ENCODE measurements at regions not wholly inside any gene's neighbourhood (a gene's known extent, or its start where the extent isn't known, plus 50 kb on each side); places are given as distances from the start of the nearest gene placed in this dataset.

DNA sequence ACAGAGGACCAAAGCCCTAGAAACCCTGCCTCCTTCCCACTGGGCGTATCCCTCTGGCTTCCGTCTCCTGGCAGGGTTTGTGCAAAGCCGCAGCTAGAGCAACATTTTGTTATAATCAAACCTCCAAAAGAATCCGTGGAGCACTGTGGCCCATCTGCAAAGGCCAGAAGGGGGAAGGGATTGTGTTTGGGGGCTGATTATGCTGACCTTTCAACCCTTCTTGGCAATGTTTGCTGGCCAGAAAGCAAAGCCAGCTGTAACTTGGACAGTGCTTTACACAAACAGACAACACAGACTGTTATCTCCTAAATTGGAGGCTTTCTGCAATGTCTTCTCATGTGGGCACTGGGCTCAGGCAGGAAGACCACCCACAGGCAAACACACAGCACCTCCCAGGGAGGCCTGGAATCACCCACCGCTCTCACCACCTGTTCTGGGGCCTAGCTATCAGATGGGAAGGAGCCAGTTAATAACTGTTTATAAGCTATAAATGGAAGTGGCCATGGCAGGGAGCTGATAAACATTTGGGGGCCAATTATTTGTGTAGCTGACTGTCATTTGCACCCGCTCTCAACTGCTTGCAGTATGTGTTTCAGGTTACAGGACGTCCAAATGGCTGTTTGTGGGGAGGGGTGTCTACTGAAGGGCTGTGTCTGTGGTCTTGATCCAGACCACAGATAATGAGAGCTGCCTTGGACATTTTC lies 121.6 kb upstream of the ERCC6L2 start:
- peaks cover 6 to 20% of the 10 kb centered on the region in 2 donors for H3K4me1 ChIP-seq (ENCODE audit: control insufficient read depth in 1 of 2, insufficient read depth in 2 of 2, low read length in 2 of 2)
- no peak overlapping the region for H3K27ac ChIP-seq (ENCODE audit: low read depth, low read length)
- H3K36me3 ChIP-seq (ENCODE audit: control insufficient read depth in 1 of 2, insufficient read depth in 2 of 2, low read length in 2 of 2), result no peaks in the 10 kb centered on the region

DNA sequence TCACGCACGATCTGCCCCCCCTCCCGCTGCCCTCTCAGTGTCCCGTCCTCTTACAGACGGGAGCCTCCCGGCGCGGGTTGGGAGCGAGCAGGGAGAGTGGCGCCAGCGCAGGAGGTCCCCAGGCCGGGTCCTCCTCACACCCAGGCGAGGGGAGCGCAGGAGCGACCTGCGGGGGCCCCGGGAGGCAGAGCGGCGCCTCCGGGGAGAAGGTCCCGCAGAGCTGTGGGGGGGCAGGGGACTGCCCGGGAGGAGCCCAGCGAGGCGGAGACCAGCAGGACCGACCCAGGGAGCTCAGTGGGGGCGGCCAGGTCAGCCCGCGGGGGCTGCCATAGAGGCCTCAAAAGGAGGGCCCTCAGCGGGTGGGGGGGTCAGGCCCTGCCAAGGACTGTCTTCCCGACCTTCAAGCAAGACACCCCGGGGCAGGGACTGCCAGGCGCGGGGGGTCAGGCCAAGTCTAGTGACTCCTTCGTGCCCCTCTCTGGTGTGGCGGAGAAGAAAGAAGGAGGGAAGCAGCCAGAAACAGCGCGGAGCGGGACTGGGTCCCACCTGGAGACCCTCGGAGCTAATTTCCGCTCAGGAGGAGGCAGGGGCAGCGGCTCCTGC lies 123.3 kb upstream of the ERCC6L2 start:
- Histone ChIP-seq H3K4me1 (ENCODE audit: control insufficient read depth in 1 of 2, insufficient read depth in 2 of 2, low read length in 2 of 2) (peaks cover 6 to 16% of the 10 kb centered on the region in 2 donors), H3K9me3 (ENCODE audit: control insufficient read depth in 1 of 2, low read length in 2 of 2) (no peaks in the 10 kb centered on the region), H3K36me3 (ENCODE audit: control insufficient read depth in 1 of 2, insufficient read depth in 2 of 2, low read length in 2 of 2) (no peaks in the 10 kb centered on the region), H3K4me3 (ENCODE audit: low read depth in 1 of 2, low read length in 2 of 2) (no peak overlapping the region), H3K27ac (ENCODE audit: low read depth, low read length) (no peak overlapping the region), H3K27me3 (ENCODE audit: control insufficient read depth in 1 of 2, insufficient read depth in 2 of 2, low read length in 2 of 2) (peaks cover 0 to 3% of the 10 kb centered on the region in 2 donors), H3K9ac (ENCODE audit: low read depth in 1 of 2, low read length in 2 of 2) (no peak overlapping the region)

More for the DNA sequence above, 121.6 kb upstream of the ERCC6L2 start:
- H3K27me3 ChIP-seq (ENCODE audit: control insufficient read depth in 1 of 2, insufficient read depth in 2 of 2, low read length in 2 of 2), result peaks cover 0 to 3% of the 10 kb centered on the region in 2 donors
- H3K9me3 ChIP-seq (ENCODE audit: control insufficient read depth in 1 of 2, low read length in 2 of 2), result no peaks in the 10 kb centered on the region
- H3K9ac ChIP-seq (ENCODE audit: low read depth in 1 of 2, low read length in 2 of 2), result no peak overlapping the region
- no peak overlapping the region for H3K4me3 ChIP-seq (ENCODE audit: low read depth in 1 of 2, low read length in 2 of 2)

DNA sequence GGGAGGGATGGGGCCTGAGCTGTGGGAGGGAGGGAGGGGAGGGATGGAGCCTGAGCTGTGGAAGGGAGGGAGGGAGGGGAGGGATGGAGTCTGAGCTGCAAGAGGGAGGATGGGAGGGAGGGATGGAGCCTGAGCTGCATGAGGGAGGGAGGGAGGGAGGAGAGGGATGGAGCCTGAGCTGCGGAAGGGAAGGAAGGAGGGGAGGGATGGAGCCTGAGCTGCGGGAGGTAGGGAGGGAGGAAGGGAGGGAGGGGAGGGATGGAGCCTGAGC lies 124.0 kb upstream of the ERCC6L2 start:
- Histone ChIP-seq H3K9ac (ENCODE audit: low read depth in 1 of 2, low read length in 2 of 2) (no peak overlapping the region), H3K36me3 (ENCODE audit: control insufficient read depth in 1 of 2, insufficient read depth in 2 of 2, low read length in 2 of 2) (no peaks in the 10 kb centered on the region), H3K4me3 (ENCODE audit: low read depth in 1 of 2, low read length in 2 of 2) (no peak overlapping the region), H3K27me3 (ENCODE audit: control insufficient read depth in 1 of 2, insufficient read depth in 2 of 2, low read length in 2 of 2) (peaks cover 0 to 3% of the 10 kb centered on the region in 2 donors), H3K9me3 (ENCODE audit: control insufficient read depth in 1 of 2, low read length in 2 of 2) (no peaks in the 10 kb centered on the region), H3K27ac (ENCODE audit: low read depth, low read length) (no peak overlapping the region), H3K4me1 (ENCODE audit: control insufficient read depth in 1 of 2, insufficient read depth in 2 of 2, low read length in 2 of 2) (peaks cover 6 to 16% of the 10 kb centered on the region in 2 donors)

DNA sequence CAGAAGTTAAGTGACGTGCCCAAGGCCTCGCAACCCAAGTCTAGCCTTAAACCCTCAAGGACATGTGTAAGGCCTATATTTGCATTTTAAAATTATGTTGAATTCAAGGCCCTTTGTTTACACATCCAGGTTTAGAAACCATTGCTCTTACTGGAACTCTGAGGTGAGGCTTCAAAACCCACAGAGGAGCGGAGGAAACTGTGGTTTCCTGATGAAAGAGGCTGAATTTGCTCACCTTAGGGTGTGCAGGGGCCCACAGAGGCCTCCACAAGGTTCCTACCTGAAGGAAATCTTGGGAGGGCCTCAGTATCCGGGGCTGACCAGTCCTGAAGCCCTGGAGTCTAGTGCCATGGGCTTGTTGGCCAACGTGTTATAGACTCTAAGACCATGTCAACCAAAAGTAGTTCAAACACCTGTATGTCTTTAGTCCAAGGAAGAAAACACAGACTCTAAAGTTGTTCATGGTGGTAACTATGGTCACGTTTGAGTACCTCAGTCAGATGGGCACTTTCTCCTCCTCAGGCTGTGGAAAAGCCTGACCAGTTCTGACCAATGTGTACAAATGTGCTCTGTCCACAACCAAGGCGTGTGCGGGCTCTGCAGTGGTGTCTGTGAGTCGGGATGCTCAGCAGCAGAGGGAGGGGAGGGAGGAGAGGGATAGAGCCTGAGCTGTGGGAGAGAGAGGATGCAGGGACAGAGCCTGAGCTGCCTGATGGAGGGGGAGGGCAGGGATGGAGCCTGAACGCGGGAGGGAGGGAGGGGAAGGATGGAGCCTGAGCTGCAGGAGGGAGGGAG lies 124.6 kb upstream of the ERCC6L2 start:
- H3K27ac ChIP-seq (ENCODE audit: low read depth, low read length), result no peak overlapping the region
- H3K9me3 ChIP-seq (ENCODE audit: control insufficient read depth in 1 of 2, low read length in 2 of 2), result no peaks in the 10 kb centered on the region
- no peaks in the 10 kb centered on the region for H3K36me3 ChIP-seq (ENCODE audit: control insufficient read depth in 1 of 2, insufficient read depth in 2 of 2, low read length in 2 of 2)
- peaks cover 6 to 16% of the 10 kb centered on the region in 2 donors for H3K4me1 ChIP-seq (ENCODE audit: control insufficient read depth in 1 of 2, insufficient read depth in 2 of 2, low read length in 2 of 2)
- H3K4me3 ChIP-seq (ENCODE audit: low read depth in 1 of 2, low read length in 2 of 2), result no peak overlapping the region
- no peak overlapping the region for H3K9ac ChIP-seq (ENCODE audit: low read depth in 1 of 2, low read length in 2 of 2)
- H3K27me3 ChIP-seq (ENCODE audit: control insufficient read depth in 1 of 2, insufficient read depth in 2 of 2, low read length in 2 of 2), result peaks cover 0 to 3% of the 10 kb centered on the region in 2 donors

DNA sequence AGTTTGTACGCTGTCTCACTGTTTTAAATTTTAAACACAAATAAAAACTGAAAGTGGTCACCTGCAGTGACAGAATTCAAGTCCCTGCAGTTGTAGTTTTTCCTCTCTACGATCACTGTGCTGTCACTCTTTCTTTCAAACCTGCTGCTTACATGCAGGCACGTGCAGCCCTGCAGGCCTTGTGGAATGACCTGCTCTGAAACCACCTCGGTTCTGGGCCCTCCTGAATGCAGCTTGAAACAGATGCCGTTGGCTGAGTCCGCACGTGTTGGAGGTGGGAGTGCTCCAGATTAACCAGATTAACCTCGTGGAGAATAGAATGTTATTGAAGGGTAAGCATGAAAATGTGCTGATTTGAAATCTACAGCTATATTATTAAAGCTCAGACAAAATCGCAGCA lies 126.0 kb upstream of the ERCC6L2 start:
- H3K9me3 ChIP-seq (ENCODE audit: control insufficient read depth in 1 of 2, low read length in 2 of 2), result no peaks in the 10 kb centered on the region
- H3K9ac ChIP-seq (ENCODE audit: low read depth in 1 of 2, low read length in 2 of 2), result no peak overlapping the region
- H3K27ac ChIP-seq (ENCODE audit: low read depth, low read length), result no peak overlapping the region
- peaks cover 6% of the 10 kb centered on the region in 2 donors for H3K4me1 ChIP-seq (ENCODE audit: control insufficient read depth in 1 of 2, insufficient read depth in 2 of 2, low read length in 2 of 2)
- no peak overlapping the region for H3K4me3 ChIP-seq (ENCODE audit: low read depth in 1 of 2, low read length in 2 of 2)
- no peaks in the 10 kb centered on the region for H3K36me3 ChIP-seq (ENCODE audit: control insufficient read depth in 1 of 2, insufficient read depth in 2 of 2, low read length in 2 of 2)
- peaks cover 0 to 3% of the 10 kb centered on the region in 2 donors for H3K27me3 ChIP-seq (ENCODE audit: control insufficient read depth in 1 of 2, insufficient read depth in 2 of 2, low read length in 2 of 2)

DNA sequence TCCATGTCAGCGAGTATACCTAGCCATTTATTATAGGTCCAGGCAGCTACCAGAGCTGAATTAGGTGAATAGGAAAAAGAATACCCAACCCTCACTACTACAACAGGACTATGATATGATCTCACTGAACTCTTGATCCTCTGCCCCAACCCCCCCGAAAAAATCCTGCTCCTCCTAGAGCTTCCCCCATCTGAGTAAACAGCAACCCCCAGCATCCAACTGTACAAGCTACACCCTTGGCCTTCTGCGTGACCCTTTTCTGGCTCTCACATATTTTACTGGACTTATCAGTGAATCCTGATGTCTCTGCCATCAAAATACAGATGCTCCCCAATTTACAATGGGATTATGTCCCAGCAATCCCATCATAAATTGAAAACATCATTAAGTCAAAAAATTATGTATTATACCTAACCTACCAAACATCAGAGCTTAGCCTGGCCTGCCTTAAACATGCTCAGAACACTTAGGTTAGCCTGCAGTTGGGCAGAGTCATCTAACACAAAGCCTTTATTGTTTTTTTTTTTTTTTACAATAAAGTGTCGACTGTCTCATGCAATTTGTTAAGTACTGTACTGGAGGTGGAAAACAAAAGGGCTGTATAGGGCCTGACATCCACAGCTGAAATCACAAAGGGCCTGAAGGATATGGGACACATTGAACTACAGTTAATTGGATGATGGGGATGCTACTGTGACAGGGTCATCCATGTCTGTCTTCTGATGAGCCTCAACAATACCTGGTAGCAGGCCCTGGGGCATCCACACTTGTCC lies 128.9 kb upstream of the ERCC6L2 start:
- Histone ChIP-seq H3K27ac (ENCODE audit: low read depth, low read length) (no peak overlapping the region), H3K4me3 (ENCODE audit: low read depth in 1 of 2, low read length in 2 of 2) (no peak overlapping the region), H3K9me3 (ENCODE audit: control insufficient read depth in 1 of 2, low read length in 2 of 2) (no peaks in the 10 kb centered on the region), H3K9ac (ENCODE audit: low read depth in 1 of 2, low read length in 2 of 2) (no peak overlapping the region), H3K27me3 (ENCODE audit: control insufficient read depth in 1 of 2, insufficient read depth in 2 of 2, low read length in 2 of 2) (peaks cover 0 to 3% of the 10 kb centered on the region in 2 donors), H3K36me3 (ENCODE audit: control insufficient read depth in 1 of 2, insufficient read depth in 2 of 2, low read length in 2 of 2) (no peaks in the 10 kb centered on the region), H3K4me1 (ENCODE audit: control insufficient read depth in 1 of 2, insufficient read depth in 2 of 2, low read length in 2 of 2) (no peaks in the 10 kb centered on the region)

DNA sequence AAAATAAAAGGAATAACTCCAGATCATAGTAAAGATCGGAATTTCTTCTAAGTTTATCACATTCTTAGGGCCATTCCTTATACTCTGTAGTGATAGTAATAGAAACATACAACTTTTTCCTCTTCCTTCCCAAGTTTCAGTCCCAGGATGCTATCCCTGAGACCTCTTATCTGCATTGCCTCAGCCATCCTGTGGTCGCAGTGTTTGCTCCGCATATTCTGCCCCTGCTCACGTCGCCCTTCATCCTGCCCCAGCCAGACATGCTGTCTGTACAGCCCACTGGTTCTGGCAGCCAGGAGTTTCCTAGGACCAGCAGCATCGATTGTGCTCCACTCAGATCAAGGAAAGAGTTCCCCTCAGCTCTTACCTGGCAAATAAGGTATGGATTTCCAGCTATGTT lies 132.7 kb upstream of the ERCC6L2 start:
- Histone ChIP-seq H3K27ac (ENCODE audit: low read depth, low read length) (no peak overlapping the region), H3K4me3 (ENCODE audit: low read depth in 1 of 2, low read length in 2 of 2) (no peak overlapping the region), H3K27me3 (ENCODE audit: control insufficient read depth in 1 of 2, insufficient read depth in 2 of 2, low read length in 2 of 2) (no peaks in the 10 kb centered on the region), H3K4me1 (ENCODE audit: control insufficient read depth in 1 of 2, insufficient read depth in 2 of 2, low read length in 2 of 2) (peaks cover 0 to 5% of the 10 kb centered on the region in 2 donors), H3K36me3 (ENCODE audit: control insufficient read depth in 1 of 2, insufficient read depth in 2 of 2, low read length in 2 of 2) (no peaks in the 10 kb centered on the region), H3K9me3 (ENCODE audit: control insufficient read depth in 1 of 2, low read length in 2 of 2) (no peaks in the 10 kb centered on the region), H3K9ac (ENCODE audit: low read depth in 1 of 2, low read length in 2 of 2) (no peak overlapping the region)

DNA sequence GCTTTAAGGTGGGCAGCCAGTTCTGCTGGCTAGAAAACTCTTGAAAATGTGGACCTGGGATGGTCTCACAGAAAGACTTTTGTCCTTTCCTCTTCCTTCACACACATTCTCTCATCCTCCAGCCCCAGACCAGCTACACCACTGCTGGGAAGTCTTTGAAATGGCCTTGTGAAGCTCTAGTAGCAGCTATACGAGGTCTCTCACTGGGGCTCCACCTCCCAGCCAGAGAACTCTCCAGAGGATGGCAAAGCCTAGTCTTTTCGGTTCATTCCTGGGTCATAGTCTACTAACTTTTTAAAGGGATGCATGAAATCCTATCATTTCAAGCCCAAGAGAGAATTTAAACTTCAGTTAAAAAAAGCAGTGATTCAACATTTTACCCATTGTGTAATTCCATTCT lies 133.9 kb upstream of the ERCC6L2 start:
- H3K4me1 ChIP-seq (ENCODE audit: control insufficient read depth in 1 of 2, insufficient read depth in 2 of 2, low read length in 2 of 2), result peaks cover 0 to 5% of the 10 kb centered on the region in 2 donors
- H3K9me3 ChIP-seq (ENCODE audit: control insufficient read depth in 1 of 2, low read length in 2 of 2), result no peaks in the 10 kb centered on the region
- H3K4me3 ChIP-seq (ENCODE audit: low read depth in 1 of 2, low read length in 2 of 2), result no peak overlapping the region
- H3K36me3 ChIP-seq (ENCODE audit: control insufficient read depth in 1 of 2, insufficient read depth in 2 of 2, low read length in 2 of 2), result no peaks in the 10 kb centered on the region
- no peak overlapping the region for H3K9ac ChIP-seq (ENCODE audit: low read depth in 1 of 2, low read length in 2 of 2)
- no peak overlapping the region for H3K27ac ChIP-seq (ENCODE audit: low read depth, low read length)
- no peaks in the 10 kb centered on the region for H3K27me3 ChIP-seq (ENCODE audit: control insufficient read depth in 1 of 2, insufficient read depth in 2 of 2, low read length in 2 of 2)

DNA sequence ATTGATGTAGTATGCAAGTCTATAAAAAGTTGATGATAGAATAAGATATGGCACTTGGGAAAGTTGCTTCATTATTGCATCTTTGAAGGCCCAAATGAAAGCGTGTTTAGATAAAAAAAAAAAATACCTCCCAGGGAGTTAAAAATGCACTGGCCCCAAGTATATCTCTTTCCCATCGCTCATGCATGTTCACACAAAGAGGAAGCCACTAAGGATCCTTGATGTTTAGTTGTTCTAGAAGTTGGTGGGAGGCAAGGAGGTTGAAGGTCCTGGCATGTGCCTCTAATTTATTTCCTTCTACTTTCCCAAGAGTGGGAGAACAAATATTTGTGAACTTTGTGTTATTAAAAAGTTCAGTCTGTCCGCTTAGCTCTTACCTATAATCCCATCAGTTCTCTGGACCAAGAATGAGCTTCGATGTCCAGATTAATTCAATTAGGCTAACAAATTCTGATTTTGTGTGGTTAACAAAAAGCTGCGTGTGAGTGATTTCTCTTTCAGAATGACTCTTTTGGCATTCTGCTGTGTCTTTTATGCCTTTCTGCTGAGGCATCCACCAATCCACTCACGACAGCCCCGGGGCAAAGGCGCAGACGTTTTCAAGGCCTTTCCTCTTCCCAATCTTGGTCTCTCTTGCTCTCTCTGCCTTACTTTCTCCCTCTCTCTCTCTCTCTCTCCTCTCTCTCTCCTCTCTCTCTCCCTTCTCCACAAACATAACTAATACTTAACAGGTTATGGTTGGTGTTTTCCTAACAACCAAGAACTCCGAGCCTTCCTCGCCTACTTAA lies 135.1 kb upstream of the ERCC6L2 start:
- Histone ChIP-seq H3K4me3 (ENCODE audit: low read depth in 1 of 2, low read length in 2 of 2) (no peak overlapping the region), H3K9ac (ENCODE audit: low read depth in 1 of 2, low read length in 2 of 2) (no peak overlapping the region), H3K9me3 (ENCODE audit: control insufficient read depth in 1 of 2, low read length in 2 of 2) (no peaks in the 10 kb centered on the region), H3K4me1 (ENCODE audit: control insufficient read depth in 1 of 2, insufficient read depth in 2 of 2, low read length in 2 of 2) (peaks cover 0 to 5% of the 10 kb centered on the region in 2 donors), H3K36me3 (ENCODE audit: control insufficient read depth in 1 of 2, insufficient read depth in 2 of 2, low read length in 2 of 2) (no peaks in the 10 kb centered on the region), H3K27me3 (ENCODE audit: control insufficient read depth in 1 of 2, insufficient read depth in 2 of 2, low read length in 2 of 2) (no peaks in the 10 kb centered on the region), H3K27ac (ENCODE audit: low read depth, low read length) (no peak overlapping the region)
